Common myeloid progenitor, CD34-positive (primary cell): ENCODE measurements at regions not wholly inside any gene's neighbourhood (a gene's known extent, or its start where the extent isn't known, plus 50 kb on each side); places are given as distances from the start of the nearest gene placed in this dataset.
"Not testable (repeated sequence)": the region's sequence is repeated elsewhere in the genome, so short reads cannot be mapped to it uniquely, and the experiment has no call there.

Experiments used
- CTCF ChIA-PET: fragments of 350-600 bp; sonication (Branson Sonifier 250); formaldehyde crosslinking; loops from one replicate; lab custom pipeline; 2021; ENCODE audit warnings: antibody characterized with exemption; lab: Charles Lee
- POLR2A ChIA-PET: fragments of 350-600 bp; sonication (Branson Sonifier 250); formaldehyde crosslinking; loops from one replicate; lab custom pipeline; 2021; ENCODE audit warnings: antibody characterized with exemption; lab: Charles Lee
- DNase-seq, 3 donors: peaks; one replicate each; pipeline versions ENCODE4 v3.0.0 to v3.0.0-alpha.2; 2013
- H3K27ac ChIP-seq, 2 experiments: 1 replicate in 1 of 2; 2 replicates in 1 of 2; pipeline ENCODE4 v1.7.0; 2013; ENCODE audit warnings: inconsistent platforms in 2 of 2, low read length in 2 of 2, mild to moderate bottlenecking in 2 of 2, low read depth in 1 of 2, moderate library complexity in 1 of 2; ENCODE audit not compliant: severe bottlenecking in 2 of 2, insufficient read depth in 1 of 2, poor library complexity in 1 of 2
- H3K27me3 ChIP-seq, 5 experiments: replicated peaks in 2 of 5; 1 replicate in 3 of 5; 2 replicates in 2 of 5; pipeline versions ENCODE4 v1.6.1 to v1.7.0; 2013; ENCODE audit warnings: low read length in 4 of 5, mild to moderate bottlenecking in 2 of 5, moderate library complexity in 2 of 5, inconsistent platforms in 1 of 5; ENCODE audit not compliant: insufficient read depth in 5 of 5, control insufficient read depth in 4 of 5
- H3K36me3 ChIP-seq, 4 experiments: 1 replicate in 2 of 4; 2 replicates in 2 of 4; pipeline versions ENCODE4 v1.6.1 to v1.7.0; 2013; ENCODE audit warnings: low read length in 3 of 4, control low read depth in 1 of 4, mild to moderate bottlenecking in 1 of 4; ENCODE audit not compliant: control insufficient read depth in 4 of 4, insufficient read depth in 4 of 4
- H3K4me1 ChIP-seq, 4 experiments: 1 replicate in 3 of 4; 2 replicates in 1 of 4; pipeline versions ENCODE4 v1.6.1 to v1.7.1; 2013; ENCODE audit warnings: low read length in 3 of 4, mild to moderate bottlenecking in 3 of 4, control low read depth in 1 of 4, inconsistent platforms in 1 of 4, moderate library complexity in 1 of 4; ENCODE audit not compliant: control insufficient read depth in 4 of 4, insufficient read depth in 4 of 4; ENCODE audit errors: control extremely low read depth in 1 of 4
- H3K4me3 ChIP-seq, 7 experiments: 1 replicate in 4 of 7; 2 replicates in 3 of 7; pipeline versions ENCODE4 v1.5.1 to v1.7.0; 2013; ENCODE audit warnings: mild to moderate bottlenecking in 7 of 7, low read length in 6 of 7, moderate library complexity in 6 of 7, inconsistent platforms in 2 of 7, low read depth in 2 of 7, control low read depth in 1 of 7; ENCODE audit not compliant: insufficient read depth in 4 of 7, control insufficient read depth in 1 of 7; ENCODE audit errors: extremely low read depth in 1 of 7
- H3K9me3 ChIP-seq, 5 experiments: 1 replicate in 4 of 5; 2 replicates in 1 of 5; pipeline versions ENCODE4 v1.6.1 to v1.7.1; 2013; ENCODE audit warnings: low read length in 4 of 5, mild to moderate bottlenecking in 2 of 5, inconsistent platforms in 1 of 5, low read depth in 1 of 5, moderate library complexity in 1 of 5; ENCODE audit not compliant: control insufficient read depth in 4 of 5, insufficient read depth in 2 of 5; ENCODE audit errors: control extremely low read depth in 1 of 5
- WGBS: methylation state at CpG from one replicate; pipeline ENCODE4 v1.1.5; 2013; ENCODE audit not compliant: insufficient coverage; 5-methylcytosine and 5-hydroxymethylcytosine counted together

DNA sequence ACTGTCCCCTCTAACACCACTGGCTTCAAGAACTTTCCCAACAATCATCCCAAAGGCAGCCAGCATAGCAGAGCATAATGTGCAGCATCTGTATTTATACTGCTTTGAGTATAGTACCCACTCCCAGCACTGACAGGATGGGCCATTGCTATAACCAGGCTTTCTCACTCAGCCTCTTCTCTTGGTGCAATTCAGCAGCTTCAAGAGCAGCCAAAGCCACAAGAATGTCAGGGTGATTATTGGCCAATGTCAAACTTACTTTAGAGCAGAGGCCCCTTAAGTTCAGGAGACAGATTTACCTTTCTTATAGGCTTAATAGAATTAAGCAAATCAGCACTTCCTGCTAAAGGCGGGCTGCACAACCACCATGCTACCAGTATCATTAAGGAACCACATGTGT is 232.4 kb upstream of the RSPO3 start:
- CTCF ChIA-PET, result no interaction called here
- H3K27ac ChIP-seq, result no peak overlapping the region
- H3K4me3 ChIP-seq, result no peak overlapping the region
- POLR2A ChIA-PET, result no interaction called here
- H3K27me3 ChIP-seq, result no peaks in the 10 kb centered on the region
- DNase-seq, result no peak
- peaks cover 0 to 8% (median 3%) of the 10 kb centered on the region in 4 experiments for H3K4me1 ChIP-seq
- H3K36me3 ChIP-seq, result no peaks in the 10 kb centered on the region
- H3K9me3 ChIP-seq, result no peaks in the 10 kb centered on the region
- 100% methylated on average over 1 of the region's 1 CpG for WGBS

DNA sequence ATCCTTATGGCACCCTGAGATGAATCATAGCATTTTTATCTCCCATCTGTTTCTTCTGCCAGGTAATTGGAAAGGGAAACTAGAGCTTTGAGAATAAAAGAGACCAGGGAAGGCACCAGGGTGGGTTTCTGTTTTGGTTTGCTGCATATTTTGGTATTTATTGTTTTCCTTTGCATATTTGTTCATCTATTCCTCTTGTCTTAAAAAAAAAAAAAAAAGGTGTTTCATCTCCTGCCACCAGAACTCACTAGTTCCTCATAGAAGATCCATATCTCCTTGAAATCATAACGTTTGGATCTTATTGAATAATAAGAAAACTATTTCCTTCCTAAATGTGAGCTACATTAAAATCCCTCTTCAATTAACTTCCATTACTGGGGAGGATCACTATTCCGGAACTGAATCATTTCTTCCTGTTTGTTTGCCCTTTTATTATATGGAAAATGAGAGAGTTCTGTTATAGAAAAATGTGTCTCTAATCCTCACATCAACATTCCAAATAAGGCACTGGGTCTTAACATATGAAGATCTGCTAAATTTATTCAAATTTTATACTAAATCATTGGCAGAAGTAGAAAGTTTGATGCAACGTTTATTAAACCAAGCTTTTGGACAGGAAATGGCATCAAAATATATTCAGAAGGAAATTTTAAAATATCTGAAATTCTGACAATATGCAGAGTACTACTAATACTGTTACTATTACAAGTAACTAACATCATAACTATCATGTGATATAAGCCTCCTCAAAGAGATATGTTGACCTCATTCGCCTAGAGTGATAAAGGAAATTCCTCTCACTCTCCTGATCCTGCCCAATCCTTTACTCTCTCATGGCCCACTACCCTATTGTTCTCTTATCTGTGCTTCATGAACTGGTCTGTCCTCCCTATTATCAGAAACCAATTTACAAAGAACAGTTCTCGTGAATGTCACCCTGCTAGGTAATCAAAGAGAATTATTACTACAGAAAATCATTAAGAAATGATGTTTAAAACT is 229.4 kb upstream of the RSPO3 start:
- POLR2A ChIA-PET, result interaction anchor here (0.7 kb wide), 1 partner anchor 26 kb away, joined by 3 read pairs; no protein-coding TSS in a partner anchor
- no peak for DNase-seq
- CTCF ChIA-PET, result interaction anchor here (0.6 kb wide), 1 partner anchor 19 kb away, joined by 3 read pairs; no protein-coding TSS in a partner anchor
- no peak overlapping the region for H3K27ac ChIP-seq
- H3K9me3 ChIP-seq, result peaks cover 0 to 3% (median 0%) of the 10 kb centered on the region in 5 experiments
- no peaks in the 10 kb centered on the region for H3K27me3 ChIP-seq
- 100% methylated on average over 1 of the region's 5 CpGs for WGBS
- H3K36me3 ChIP-seq, result no peaks in the 10 kb centered on the region
- H3K4me3 ChIP-seq, result no peak overlapping the region
- no peaks in the 10 kb centered on the region for H3K4me1 ChIP-seq

DNA sequence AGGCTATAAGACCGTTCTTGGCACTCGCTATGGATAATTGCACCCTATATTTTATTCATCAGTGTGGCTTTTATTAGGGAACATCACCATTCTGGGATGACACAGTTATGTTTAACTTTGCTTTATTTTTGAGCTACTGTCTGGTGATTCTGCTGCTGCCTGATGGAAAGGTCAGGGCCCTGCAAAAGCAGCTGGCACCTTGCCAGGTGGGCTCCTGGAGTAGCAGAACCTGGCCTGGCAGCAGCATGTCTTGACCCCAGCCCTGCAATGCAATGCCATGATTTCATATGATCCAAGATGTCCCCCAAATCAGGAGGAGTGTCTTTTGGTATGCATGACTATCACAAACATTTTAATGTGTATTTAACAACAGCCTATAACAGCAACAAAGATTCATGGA is 228.4 kb upstream of the RSPO3 start:
- POLR2A ChIA-PET, result no interaction called here
- CTCF ChIA-PET, result no interaction called here
- Histone ChIP-seq H3K36me3 (no peaks in the 10 kb centered on the region), H3K27ac (no peak overlapping the region), H3K27me3 (no peaks in the 10 kb centered on the region), H3K4me3 (no peak overlapping the region), H3K9me3 (peaks cover 0 to 3% (median 0%) of the 10 kb centered on the region in 5 experiments), H3K4me1 (no peaks in the 10 kb centered on the region)
- DNase-seq, result no peak
- WGBS, result 100% methylated on average over 2 of the region's 2 CpGs

DNA sequence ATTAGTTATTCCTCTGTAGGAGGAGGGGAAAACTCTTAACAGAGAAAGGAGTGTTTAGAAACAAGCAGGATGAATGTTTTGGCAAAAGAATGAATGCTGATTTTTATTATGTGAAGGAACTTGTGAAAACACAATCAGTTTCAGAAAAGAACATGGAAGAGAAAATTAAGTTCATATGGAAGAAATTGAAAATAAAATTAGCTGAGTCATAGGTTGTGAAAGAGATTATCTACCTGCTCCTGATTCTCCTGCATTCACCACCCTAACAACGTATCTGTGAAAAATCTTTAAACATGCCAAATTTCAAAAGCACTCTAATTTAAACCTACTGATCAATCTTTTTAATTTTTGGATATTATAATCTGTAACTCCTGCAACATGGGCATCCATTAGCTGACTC is 227.3 kb upstream of the RSPO3 start:
- Histone ChIP-seq H3K4me1 (no peaks in the 10 kb centered on the region), H3K27ac (no peak overlapping the region), H3K9me3 (peaks cover 0 to 3% (median 0%) of the 10 kb centered on the region in 5 experiments), H3K36me3 (no peaks in the 10 kb centered on the region), H3K4me3 (no peak overlapping the region), H3K27me3 (no peaks in the 10 kb centered on the region)
- ChIA-PET CTCF (no interaction called here), POLR2A (no interaction called here)
- no CpG with 5 or more reads among the region's 1 CpG for WGBS
- no peak for DNase-seq

DNA sequence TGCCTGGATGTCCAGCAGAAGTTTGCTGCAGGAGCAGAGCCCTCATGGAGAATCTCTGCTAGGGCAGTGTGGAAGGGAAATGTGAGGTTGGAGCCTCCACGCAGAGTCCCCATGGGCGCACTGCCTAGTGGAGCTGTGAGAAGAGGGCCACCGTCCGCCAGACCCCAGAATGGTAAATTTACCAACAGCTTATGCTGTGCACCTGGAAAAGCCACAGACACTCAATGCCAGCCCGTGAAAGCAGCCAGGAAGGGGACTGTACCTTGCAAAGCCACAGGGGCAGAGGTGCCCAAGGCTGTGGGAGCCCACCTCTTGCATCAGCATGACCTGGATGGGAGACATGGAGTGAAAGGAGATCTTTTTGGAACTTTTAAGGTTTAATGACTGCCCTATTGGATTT is 225.6 kb upstream of the RSPO3 start:
- H3K36me3 ChIP-seq, CTCF ChIA-PET, H3K27me3 ChIP-seq, POLR2A ChIA-PET, H3K4me1 ChIP-seq, H3K9me3 ChIP-seq, H3K4me3 ChIP-seq, H3K27ac ChIP-seq, DNase-seq: not testable (repeated sequence)
- WGBS, result 98% methylated on average over 5 of the region's 5 CpGs

DNA sequence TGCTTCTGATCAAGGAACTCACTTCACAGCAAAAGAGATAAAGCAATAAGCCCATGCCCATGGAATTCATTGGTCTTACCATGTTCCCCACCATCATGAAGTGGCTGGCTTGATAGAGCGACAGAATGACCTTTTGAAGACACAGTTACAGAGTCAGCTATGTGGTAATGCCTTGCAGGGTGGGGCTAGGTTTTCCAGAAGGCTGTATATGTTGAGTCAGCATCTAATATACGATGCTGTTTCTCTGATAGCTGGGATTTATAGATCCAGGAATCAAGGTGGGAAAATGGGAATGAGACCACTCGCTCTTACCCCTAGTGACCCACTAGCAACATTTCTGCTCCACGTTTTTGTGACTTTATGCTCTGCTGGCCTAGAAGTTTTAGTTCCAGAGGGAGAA is 220.7 kb upstream of the RSPO3 start:
- Histone ChIP-seq H3K27ac (no peak overlapping the region), H3K27me3 (no peaks in the 10 kb centered on the region), H3K4me1 (no peaks in the 10 kb centered on the region), H3K4me3 (no peak overlapping the region), H3K36me3 (no peaks in the 10 kb centered on the region), H3K9me3 (peaks cover 0 to 3% (median 0%) of the 10 kb centered on the region in 5 experiments)
- WGBS, result 84% methylated on average over 4 of the region's 4 CpGs
- DNase-seq, result no peak
- POLR2A ChIA-PET, result no interaction called here
- CTCF ChIA-PET, result no interaction called here

DNA sequence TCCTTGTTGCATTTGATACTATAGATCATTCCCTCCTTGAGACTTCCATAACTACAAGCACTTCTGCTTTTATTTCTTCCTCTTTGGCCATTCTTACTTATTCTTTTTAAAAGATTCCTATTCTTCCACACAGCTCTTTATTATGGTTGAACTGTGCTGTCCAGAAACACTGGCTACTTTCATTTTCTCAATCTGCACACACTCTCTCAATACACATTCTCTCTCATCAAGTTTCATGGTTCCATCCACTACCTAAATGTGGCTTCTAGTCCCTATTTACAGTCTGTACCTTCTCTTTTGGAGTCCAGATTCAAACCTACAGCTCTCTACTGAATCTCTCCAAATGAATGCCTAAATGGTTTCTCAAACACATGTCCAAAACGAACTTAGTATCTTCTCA is 214.3 kb upstream of the RSPO3 start:
- WGBS, result 93% methylated on average over 1 of the region's 1 CpG
- ChIA-PET POLR2A (no interaction called here), CTCF (no interaction called here)
- Histone ChIP-seq H3K27ac (no peak overlapping the region), H3K36me3 (no peaks in the 10 kb centered on the region), H3K9me3 (no peaks in the 10 kb centered on the region), H3K4me3 (no peak overlapping the region), H3K4me1 (no peaks in the 10 kb centered on the region), H3K27me3 (no peaks in the 10 kb centered on the region)
- no peak for DNase-seq
